ENCODE measurements at regions not wholly inside any gene's neighbourhood (a gene's known extent, or its start where the extent isn't known, plus 50 kb on each side); places are given as distances from the start of the nearest gene placed in this dataset.

DNA sequence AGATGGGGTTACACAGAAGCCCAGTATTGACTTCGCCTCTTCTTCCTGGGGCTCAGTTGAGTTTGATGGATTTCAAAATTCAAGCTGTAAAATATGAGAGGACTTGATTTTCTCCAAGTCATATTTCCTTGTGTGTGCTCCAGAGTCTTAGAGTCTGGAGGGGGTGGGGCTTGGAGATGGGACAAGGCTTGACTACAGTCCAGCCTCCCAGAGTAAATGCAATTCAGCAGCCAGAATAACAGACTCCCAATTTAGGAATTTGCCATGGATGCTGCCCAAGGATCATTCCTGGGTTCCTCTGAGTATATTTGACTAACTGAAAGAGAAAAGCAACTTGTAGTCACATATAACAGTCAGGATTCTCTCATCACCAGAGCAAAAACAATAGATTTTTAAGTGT lies 53.7 kb upstream of the RBPJ start:
- TF ChIP-seq, protein P1, sequence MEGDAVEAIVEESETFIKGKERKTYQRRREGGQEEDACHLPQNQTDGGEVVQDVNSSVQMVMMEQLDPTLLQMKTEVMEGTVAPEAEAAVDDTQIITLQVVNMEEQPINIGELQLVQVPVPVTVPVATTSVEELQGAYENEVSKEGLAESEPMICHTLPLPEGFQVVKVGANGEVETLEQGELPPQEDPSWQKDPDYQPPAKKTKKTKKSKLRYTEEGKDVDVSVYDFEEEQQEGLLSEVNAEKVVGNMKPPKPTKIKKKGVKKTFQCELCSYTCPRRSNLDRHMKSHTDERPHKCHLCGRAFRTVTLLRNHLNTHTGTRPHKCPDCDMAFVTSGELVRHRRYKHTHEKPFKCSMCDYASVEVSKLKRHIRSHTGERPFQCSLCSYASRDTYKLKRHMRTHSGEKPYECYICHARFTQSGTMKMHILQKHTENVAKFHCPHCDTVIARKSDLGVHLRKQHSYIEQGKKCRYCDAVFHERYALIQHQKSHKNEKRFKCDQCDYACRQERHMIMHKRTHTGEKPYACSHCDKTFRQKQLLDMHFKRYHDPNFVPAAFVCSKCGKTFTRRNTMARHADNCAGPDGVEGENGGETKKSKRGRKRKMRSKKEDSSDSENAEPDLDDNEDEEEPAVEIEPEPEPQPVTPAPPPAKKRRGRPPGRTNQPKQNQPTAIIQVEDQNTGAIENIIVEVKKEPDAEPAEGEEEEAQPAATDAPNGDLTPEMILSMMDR (IDR thresholded peaks at IDR 0.05), result no peak
- no peak for TF ChIP-seq SIN3A (IDR thresholded peaks at IDR 0.05; ENCODE audit: borderline replicate concordance, insufficient read depth, low read depth, low read length)
- TF ChIP-seq TCF7L2 (IDR thresholded peaks at IDR 0.05; ENCODE audit: low read depth, low read length), result no peak
- TF ChIP-seq POLR2AphosphoS5 (IDR thresholded peaks at IDR 0.05; ENCODE audit: low read depth, low read length), result no peak

Data from Panc1 (cell line).